ENCODE measurements at regions not wholly inside any gene's neighbourhood (a gene's known extent, or its start where the extent isn't known, plus 50 kb on each side); places are given as distances from the start of the nearest gene placed in this dataset.

DNA sequence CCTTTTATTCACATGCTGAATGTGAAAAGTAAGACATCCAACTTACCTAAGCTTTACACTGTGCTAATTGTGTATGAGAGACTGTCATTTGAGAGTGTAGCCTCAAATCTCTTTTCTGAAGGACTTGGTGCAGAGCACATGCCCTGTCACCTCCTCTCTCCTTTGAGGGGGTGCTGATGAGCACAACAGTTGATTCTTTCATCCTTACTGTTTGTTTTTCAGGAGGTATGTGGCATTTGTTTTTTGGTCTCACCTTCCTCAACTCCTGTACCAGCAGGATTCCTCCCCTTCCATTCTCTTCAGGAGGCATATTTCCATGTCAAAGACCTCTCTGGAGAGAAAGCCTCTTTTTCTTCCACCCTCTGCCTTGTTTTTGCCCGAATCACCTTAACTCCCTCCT lies 252.6 kb upstream of the CITED2 start:
- H3K36me3 ChIP-seq (replicated peaks; ENCODE audit: insufficient read depth, low read depth): no peaks in the 10 kb centered on the region
- H3K9me3 ChIP-seq (ENCODE audit: low read depth): no peaks in the 10 kb centered on the region
- DNase-seq (ENCODE audit: low spot score): no peak
- H3K27ac ChIP-seq: no peak overlapping the region
- no peaks in the 10 kb centered on the region for H3K9me2 ChIP-seq (replicated peaks; ENCODE audit: insufficient read depth)
- no peaks in the 10 kb centered on the region for H3K27me3 ChIP-seq
- H3K4me2 ChIP-seq: no peak overlapping the region
- no peak overlapping the region for H3K4me3 ChIP-seq
- no peaks in the 10 kb centered on the region for H4K20me1 ChIP-seq (ENCODE audit: insufficient read depth, poor library complexity, severe bottlenecking)
- H3K4me1 ChIP-seq (ENCODE audit: insufficient read depth): no peaks in the 10 kb centered on the region
- no peak for TF ChIP-seq EZH2phosphoT487 (IDR thresholded peaks at IDR 0.05; ENCODE audit: low read depth, severe bottlenecking, unreplicated experiment)
- TF ChIP-seq, protein P1, sequence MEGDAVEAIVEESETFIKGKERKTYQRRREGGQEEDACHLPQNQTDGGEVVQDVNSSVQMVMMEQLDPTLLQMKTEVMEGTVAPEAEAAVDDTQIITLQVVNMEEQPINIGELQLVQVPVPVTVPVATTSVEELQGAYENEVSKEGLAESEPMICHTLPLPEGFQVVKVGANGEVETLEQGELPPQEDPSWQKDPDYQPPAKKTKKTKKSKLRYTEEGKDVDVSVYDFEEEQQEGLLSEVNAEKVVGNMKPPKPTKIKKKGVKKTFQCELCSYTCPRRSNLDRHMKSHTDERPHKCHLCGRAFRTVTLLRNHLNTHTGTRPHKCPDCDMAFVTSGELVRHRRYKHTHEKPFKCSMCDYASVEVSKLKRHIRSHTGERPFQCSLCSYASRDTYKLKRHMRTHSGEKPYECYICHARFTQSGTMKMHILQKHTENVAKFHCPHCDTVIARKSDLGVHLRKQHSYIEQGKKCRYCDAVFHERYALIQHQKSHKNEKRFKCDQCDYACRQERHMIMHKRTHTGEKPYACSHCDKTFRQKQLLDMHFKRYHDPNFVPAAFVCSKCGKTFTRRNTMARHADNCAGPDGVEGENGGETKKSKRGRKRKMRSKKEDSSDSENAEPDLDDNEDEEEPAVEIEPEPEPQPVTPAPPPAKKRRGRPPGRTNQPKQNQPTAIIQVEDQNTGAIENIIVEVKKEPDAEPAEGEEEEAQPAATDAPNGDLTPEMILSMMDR (IDR thresholded peaks at IDR 0.05; ENCODE audit: poor library complexity): no peak
- no peak for TF ChIP-seq EZH2 (IDR thresholded peaks at IDR 0.05; ENCODE audit: borderline replicate concordance)
- no peak overlapping the region for H2AFZ ChIP-seq
- 32% methylated on average over 1 of the region's 1 CpG for WGBS (ENCODE audit: low lambda C conversion rate, missing lambda C conversion rate)
- no peaks in the 10 kb centered on the region for H3K79me2 ChIP-seq

DNA sequence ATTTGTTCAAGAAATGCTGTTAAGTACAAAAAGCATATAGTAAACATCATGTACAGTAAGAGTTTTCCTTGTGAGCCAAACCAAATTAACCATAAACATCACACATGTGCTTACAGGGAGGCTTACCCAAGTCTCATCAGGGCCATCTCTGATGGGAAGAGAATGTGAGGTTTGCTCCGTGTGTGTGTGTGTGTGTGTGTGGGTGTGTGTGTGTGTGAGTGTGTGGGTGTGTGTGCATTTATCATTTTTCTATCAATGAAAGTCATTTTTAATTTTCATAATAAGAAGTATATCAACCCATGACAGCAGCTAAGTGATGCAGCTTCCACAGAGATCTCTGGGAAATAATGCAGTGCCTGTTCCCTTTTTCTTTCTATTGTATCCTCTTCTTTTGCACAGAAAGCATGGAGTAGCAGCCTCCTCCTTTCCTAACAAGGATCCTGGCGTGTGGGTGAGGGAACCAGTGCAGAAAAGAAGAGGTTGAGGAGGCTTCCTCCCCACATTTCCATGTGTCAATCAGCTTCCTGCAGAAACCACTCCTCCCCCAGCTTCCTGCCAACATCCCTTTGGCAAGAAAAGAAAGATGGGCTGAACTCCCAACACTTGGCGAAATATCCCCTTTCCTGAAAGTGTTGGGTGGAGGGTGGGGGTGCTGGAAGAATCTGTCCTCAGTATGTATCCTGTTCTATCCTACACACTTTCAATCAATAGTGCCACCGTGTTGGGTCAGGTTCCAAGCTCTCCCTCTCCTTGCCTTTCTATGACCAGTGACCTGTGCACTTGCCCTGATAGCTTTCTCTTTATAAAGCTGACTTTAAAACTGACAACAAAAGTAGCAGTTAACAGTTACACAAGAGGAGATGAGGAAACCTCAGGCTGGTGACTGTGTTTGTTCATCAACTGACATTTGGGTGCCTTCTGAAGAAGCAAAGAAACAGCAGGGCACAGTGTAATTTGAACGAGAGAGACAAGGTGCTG lies 251.8 kb upstream of the CITED2 start:
- TF ChIP-seq EZH2phosphoT487 (IDR thresholded peaks at IDR 0.05; ENCODE audit: low read depth, severe bottlenecking, unreplicated experiment): no peak
- no peak for TF ChIP-seq EZH2 (IDR thresholded peaks at IDR 0.05; ENCODE audit: borderline replicate concordance)
- TF ChIP-seq, protein P1 (IDR thresholded peaks at IDR 0.05; ENCODE audit: poor library complexity): no peak
- H3K27me3 ChIP-seq: no peaks in the 10 kb centered on the region
- H3K9me3 ChIP-seq (ENCODE audit: low read depth): no peaks in the 10 kb centered on the region
- WGBS (ENCODE audit: low lambda C conversion rate, missing lambda C conversion rate): 74% methylated on average over 5 of the region's 5 CpGs
- H3K4me2 ChIP-seq: no peak overlapping the region
- no peak overlapping the region for H3K4me3 ChIP-seq
- DNase-seq (ENCODE audit: low spot score): no peak
- H3K36me3 ChIP-seq (replicated peaks; ENCODE audit: insufficient read depth, low read depth): no peaks in the 10 kb centered on the region
- no peak overlapping the region for H2AFZ ChIP-seq
- no peaks in the 10 kb centered on the region for H3K4me1 ChIP-seq (ENCODE audit: insufficient read depth)
- H4K20me1 ChIP-seq (ENCODE audit: insufficient read depth, poor library complexity, severe bottlenecking): no peaks in the 10 kb centered on the region
- H3K27ac ChIP-seq: no peak overlapping the region
- no peaks in the 10 kb centered on the region for H3K9me2 ChIP-seq (replicated peaks; ENCODE audit: insufficient read depth)
- no peaks in the 10 kb centered on the region for H3K79me2 ChIP-seq

DNA sequence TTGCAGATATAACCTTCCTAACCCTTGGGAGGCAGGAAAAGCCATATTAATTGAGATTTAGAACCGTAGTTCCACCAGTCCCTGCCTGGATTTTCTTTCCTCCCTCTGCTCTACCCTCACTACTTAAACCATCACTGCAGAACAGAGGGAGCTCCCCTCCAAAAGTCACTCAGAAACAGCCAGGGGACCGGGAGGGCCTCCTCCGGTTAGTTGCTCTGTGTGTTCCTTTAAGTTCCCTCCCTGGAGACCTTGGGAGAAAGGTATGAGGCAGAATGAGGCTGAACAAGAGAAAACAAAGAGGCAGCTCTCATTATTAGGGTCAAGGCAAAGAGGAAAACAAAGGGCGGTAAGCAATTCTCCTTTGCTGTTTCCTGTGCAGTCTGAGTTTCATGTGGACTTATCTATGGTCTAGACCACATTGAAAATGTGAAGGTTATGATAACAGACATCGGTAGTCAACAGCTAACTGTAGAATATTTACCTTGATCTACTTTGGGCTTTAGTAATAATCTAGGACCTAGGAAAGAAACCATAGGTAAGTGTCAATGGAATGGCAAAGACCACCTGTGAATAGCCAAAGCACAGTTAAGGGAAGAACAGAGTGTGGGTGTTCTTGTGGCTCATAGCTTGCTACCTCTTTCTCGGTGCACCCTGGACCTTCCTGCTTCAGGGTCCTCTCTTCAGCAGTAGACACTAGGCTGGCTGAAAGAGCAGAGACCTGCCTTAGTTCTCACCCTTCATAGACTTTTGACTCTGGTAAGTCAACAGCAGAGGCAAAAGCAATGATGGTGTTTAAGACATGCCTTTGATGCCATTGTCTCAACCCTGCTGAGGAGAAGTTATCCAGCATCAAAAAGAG lies 250.9 kb upstream of the CITED2 start:
- Histone ChIP-seq H3K27ac (no peak overlapping the region), H3K4me1 (ENCODE audit: insufficient read depth) (no peaks in the 10 kb centered on the region), H3K79me2 (no peaks in the 10 kb centered on the region), H3K27me3 (no peaks in the 10 kb centered on the region), H3K36me3 (replicated peaks; ENCODE audit: insufficient read depth, low read depth) (no peaks in the 10 kb centered on the region), H3K9me2 (replicated peaks; ENCODE audit: insufficient read depth) (no peaks in the 10 kb centered on the region), H4K20me1 (ENCODE audit: insufficient read depth, poor library complexity, severe bottlenecking) (no peaks in the 10 kb centered on the region), H2AFZ (no peak overlapping the region), H3K4me3 (no peak overlapping the region), H3K4me2 (no peak overlapping the region), H3K9me3 (ENCODE audit: low read depth) (no peaks in the 10 kb centered on the region)
- DNase-seq (ENCODE audit: low spot score): no peak
- TF ChIP-seq EZH2phosphoT487 (IDR thresholded peaks at IDR 0.05; ENCODE audit: low read depth, severe bottlenecking, unreplicated experiment) (no peak), EZH2 (IDR thresholded peaks at IDR 0.05; ENCODE audit: borderline replicate concordance) (no peak)
- TF ChIP-seq, protein P1 (IDR thresholded peaks at IDR 0.05; ENCODE audit: poor library complexity): no peak
- 80% methylated on average over 6 of the region's 6 CpGs for WGBS (ENCODE audit: low lambda C conversion rate, missing lambda C conversion rate)

All from hepatocyte (in vitro differentiated cells).